Mesendoderm (in vitro differentiated cells): ENCODE measurements at regions not wholly inside any gene's neighbourhood (a gene's known extent, or its start where the extent isn't known, plus 50 kb on each side); places are given as distances from the start of the nearest gene placed in this dataset.
"Not testable (repeated sequence)": the region's sequence is repeated elsewhere in the genome, so short reads cannot be mapped to it uniquely, and the experiment has no call there.

ENCODE experiments used
- DNase-seq: peaks from one replicate; pipeline ENCODE4 v3.0.0; 2013
- H2AK5ac ChIP-seq: 2 replicates; pipeline ENCODE4 v1.6.1; 2013; ENCODE audit warnings: low read length, inconsistent platforms
- H2BK120ac ChIP-seq: 2 replicates; pipeline ENCODE4 v1.6.1; 2013; ENCODE audit warnings: low read depth, mild to moderate bottlenecking, low read length, moderate library complexity, mixed read lengths
- H2BK15ac ChIP-seq: replicated peaks from 2 replicates; pipeline ENCODE4 v1.6.1; 2013; ENCODE audit warnings: low read depth, mild to moderate bottlenecking, moderate library complexity
- H2BK5ac ChIP-seq: 2 replicates; pipeline ENCODE4 v1.6.1; 2013; ENCODE audit warnings: low read length, inconsistent platforms
- H3K18ac ChIP-seq: 2 replicates; pipeline ENCODE4 v1.6.1; 2013; ENCODE audit warnings: mild to moderate bottlenecking, low read length, mixed read lengths
- H3K23ac ChIP-seq: one replicate; pipeline ENCODE4 v1.6.1; 2013; ENCODE audit warnings: low read length
- H3K27ac ChIP-seq: 2 replicates; pipeline ENCODE4 v1.5.1; 2013; ENCODE audit warnings: low read depth, mild to moderate bottlenecking, inconsistent platforms, low read length, moderate library complexity
- H3K27me3 ChIP-seq: 2 replicates; pipeline ENCODE4 v1.6.1; 2013; ENCODE audit warnings: low read length, control low read depth, mild to moderate bottlenecking, inconsistent platforms; ENCODE audit not compliant: insufficient read depth, poor library complexity
- H3K36me3 ChIP-seq: 2 replicates; pipeline ENCODE4 v1.6.1; 2013; ENCODE audit warnings: low read length, inconsistent platforms; ENCODE audit not compliant: control insufficient read depth, insufficient read depth
- H3K4ac ChIP-seq: one replicate; pipeline ENCODE4 v1.6.1; 2013; ENCODE audit warnings: low read depth, mild to moderate bottlenecking, low read length, moderate library complexity
- H3K4me1 ChIP-seq: 2 replicates; pipeline ENCODE4 v1.6.1; 2013; ENCODE audit warnings: low read depth, low read length, inconsistent platforms; ENCODE audit not compliant: control insufficient read depth
- H3K4me2 ChIP-seq: 2 replicates; pipeline ENCODE4 v1.6.1; 2013; ENCODE audit warnings: low read length
- H3K4me3 ChIP-seq: 2 replicates; pipeline ENCODE4 v1.5.1; 2013; ENCODE audit warnings: mild to moderate bottlenecking, low read length
- H3K56ac ChIP-seq: one replicate; pipeline ENCODE4 v1.6.1; 2013; ENCODE audit warnings: low read length
- H3K79me1 ChIP-seq: 2 replicates; pipeline ENCODE4 v1.6.1; 2013; ENCODE audit warnings: low read length, inconsistent platforms
- H3K79me2 ChIP-seq: 2 replicates; pipeline ENCODE4 v1.6.1; 2013; ENCODE audit warnings: mild to moderate bottlenecking, low read length; ENCODE audit not compliant: control insufficient read depth, insufficient read depth
- H3K9ac ChIP-seq: 2 replicates; pipeline ENCODE4 v1.6.1; 2013; ENCODE audit warnings: low read length, inconsistent platforms
- H4K5ac ChIP-seq: one replicate; pipeline ENCODE4 v1.6.1; 2013; ENCODE audit warnings: low read length
- H4K8ac ChIP-seq: one replicate; pipeline ENCODE4 v1.6.1; 2013; ENCODE audit warnings: low read depth, mild to moderate bottlenecking, control low read depth, low read length, moderate library complexity
- WGBS: extraction: QIAGEN DNeasy Blood & Tissue Kit; methylation state at CpG from one replicate; pipeline ENCODE4 v1.1.7; 2013; ENCODE audit warnings: low lambda C conversion rate, missing lambda C conversion rate; ENCODE audit not compliant: insufficient coverage; ENCODE audit errors: extremely low coverage; 5-methylcytosine and 5-hydroxymethylcytosine counted together

- not testable (repeated sequence) for H3K18ac ChIP-seq, H3K23ac ChIP-seq, H3K4me2 ChIP-seq, H3K36me3 ChIP-seq, H3K9ac ChIP-seq, H3K4ac ChIP-seq, H2BK120ac ChIP-seq, H3K56ac ChIP-seq, H4K8ac ChIP-seq, H3K27me3 ChIP-seq, H2BK15ac ChIP-seq, DNase-seq, H3K27ac ChIP-seq, H4K5ac ChIP-seq, H3K79me2 ChIP-seq, H3K4me3 ChIP-seq, H2BK5ac ChIP-seq, H3K79me1 ChIP-seq, H3K4me1 ChIP-seq, H2AK5ac ChIP-seq
- no CpG with 5 or more reads among the region's 2 CpGs for WGBS
These were observed 394.1 kb upstream of the NFIA start for GRCh38 chr1:60688221-60688620.

- DNase-seq = no peak
- Histone ChIP-seq H3K4me3 (no peak overlapping the region), H3K79me1 (no peaks in the 10 kb centered on the region), H4K5ac (no peak overlapping the region), H2BK15ac (no peak overlapping the region), H3K4ac (no peak overlapping the region), H2BK5ac (no peak overlapping the region), H3K18ac (no peak overlapping the region), H3K56ac (no peak overlapping the region), H2AK5ac (no peak overlapping the region), H3K23ac (no peak overlapping the region), H3K79me2 (no peaks in the 10 kb centered on the region), H3K27me3 (no peaks in the 10 kb centered on the region), H3K27ac (no peak overlapping the region), H4K8ac (no peak overlapping the region), H3K9ac (no peak overlapping the region), H3K36me3 (no peaks in the 10 kb centered on the region), H2BK120ac (no peak overlapping the region), H3K4me1 (no peaks in the 10 kb centered on the region), H3K4me2 (no peak overlapping the region)
- no CpG with 5 or more reads among the region's 2 CpGs for WGBS
These were observed 401.1 kb upstream of the NFIA start for GRCh38 chr1:60681095-60681860.

GRCh38 chr1:60679524-60680375 lies 402.6 kb upstream of the NFIA start:
- Histone ChIP-seq H2AK5ac (no peak overlapping the region), H4K5ac (no peak overlapping the region), H3K18ac (no peak overlapping the region), H2BK15ac (no peak overlapping the region), H3K27ac (no peak overlapping the region), H3K56ac (no peak overlapping the region), H3K4me3 (no peak overlapping the region), H3K27me3 (no peaks in the 10 kb centered on the region), H3K9ac (no peak overlapping the region), H3K23ac (no peak overlapping the region), H3K79me1 (no peaks in the 10 kb centered on the region), H3K79me2 (no peaks in the 10 kb centered on the region), H3K4me2 (no peak overlapping the region), H3K4ac (no peak overlapping the region), H4K8ac (no peak overlapping the region), H3K36me3 (no peaks in the 10 kb centered on the region), H2BK5ac (no peak overlapping the region), H3K4me1 (no peaks in the 10 kb centered on the region), H2BK120ac (no peak overlapping the region)
- WGBS = no CpG with 5 or more reads among the region's 7 CpGs
- no peak for DNase-seq

- no peak overlapping the region for H3K9ac ChIP-seq
- H3K18ac ChIP-seq = no peak overlapping the region
- H3K79me2 ChIP-seq = no peaks in the 10 kb centered on the region
- H3K27me3 ChIP-seq = no peaks in the 10 kb centered on the region
- no peak overlapping the region for H3K4me3 ChIP-seq
- no peak overlapping the region for H3K23ac ChIP-seq
- no peaks in the 10 kb centered on the region for H3K79me1 ChIP-seq
- no peak overlapping the region for H2AK5ac ChIP-seq
- no peak overlapping the region for H2BK120ac ChIP-seq
- H3K36me3 ChIP-seq = no peaks in the 10 kb centered on the region
- H3K4ac ChIP-seq = no peak overlapping the region
- DNase-seq = no peak
- no peak overlapping the region for H3K56ac ChIP-seq
- H2BK5ac ChIP-seq = no peak overlapping the region
- H3K27ac ChIP-seq = no peak overlapping the region
- WGBS = no CpG with 5 or more reads among the region's 2 CpGs
- no peak overlapping the region for H3K4me2 ChIP-seq
- no peak overlapping the region for H4K8ac ChIP-seq
- no peak overlapping the region for H2BK15ac ChIP-seq
- H3K4me1 ChIP-seq = no peaks in the 10 kb centered on the region
- no peak overlapping the region for H4K5ac ChIP-seq
These were observed 403.6 kb upstream of the NFIA start for GRCh38 chr1:60678802-60679201.

- H3K36me3 ChIP-seq = no peaks in the 10 kb centered on the region
- no peaks in the 10 kb centered on the region for H3K79me1 ChIP-seq
- H3K56ac ChIP-seq = no peak overlapping the region
- H3K4me2 ChIP-seq = no peak overlapping the region
- WGBS = no CpG with 5 or more reads among the region's 3 CpGs
- H4K5ac ChIP-seq = no peak overlapping the region
- no peak for DNase-seq
- H3K27ac ChIP-seq = no peak overlapping the region
- H3K4ac ChIP-seq = no peak overlapping the region
- H3K23ac ChIP-seq = no peak overlapping the region
- H2AK5ac ChIP-seq = no peak overlapping the region
- H3K79me2 ChIP-seq = no peaks in the 10 kb centered on the region
- H4K8ac ChIP-seq = no peak overlapping the region
- no peak overlapping the region for H3K9ac ChIP-seq
- H2BK15ac ChIP-seq = no peak overlapping the region
- H2BK5ac ChIP-seq = no peak overlapping the region
- H3K27me3 ChIP-seq = no peaks in the 10 kb centered on the region
- H3K4me3 ChIP-seq = no peak overlapping the region
- no peaks in the 10 kb centered on the region for H3K4me1 ChIP-seq
- H3K18ac ChIP-seq = no peak overlapping the region
- no peak overlapping the region for H2BK120ac ChIP-seq
These were observed 404.0 kb upstream of the NFIA start for GRCh38 chr1:60678391-60678790.
